GDM1 (cell line): ENCODE measurements at regions not wholly inside any gene's neighbourhood (a gene's known extent, or its start where the extent isn't known, plus 50 kb on each side); places are given as distances from the start of the nearest gene placed in this dataset.
"Not testable (repeated sequence)": the region's sequence is repeated elsewhere in the genome, so short reads cannot be mapped to it uniquely, and the experiment has no call there.

Experiments
- DNase-seq: peaks from one replicate; lab custom pipeline; 2025; lab: John Stamatoyannopoulos, UW

- DNase-seq, result no peak
Observed at GRCh38 chr5:63111891-63112290, 533.3 kb downstream of the LRRC70 start.

DNA sequence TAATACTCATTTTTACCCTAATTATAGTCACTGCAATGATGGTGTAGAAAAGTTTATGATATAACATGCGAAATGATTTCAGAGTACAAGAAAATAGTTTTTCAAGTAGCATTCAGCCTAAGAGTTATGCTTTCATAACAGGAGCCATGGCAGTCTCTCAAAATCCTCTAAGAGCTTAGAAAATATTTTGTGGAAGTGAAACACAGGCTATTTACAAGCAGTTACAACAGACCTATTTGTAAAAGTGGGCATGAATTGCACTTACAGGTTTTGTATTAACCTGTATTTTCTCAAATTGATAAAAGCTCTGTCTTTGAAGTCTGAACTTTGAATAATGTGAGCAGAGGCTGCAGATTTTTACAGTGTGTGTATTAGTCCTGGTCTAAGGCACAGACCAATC lies 523.3 kb downstream of the LRRC70 start:
- DNase-seq, result no peak

- DNase-seq, result no peak
Observed at GRCh38 chr5:63097286-63097685, 518.7 kb downstream of the LRRC70 start.

DNA sequence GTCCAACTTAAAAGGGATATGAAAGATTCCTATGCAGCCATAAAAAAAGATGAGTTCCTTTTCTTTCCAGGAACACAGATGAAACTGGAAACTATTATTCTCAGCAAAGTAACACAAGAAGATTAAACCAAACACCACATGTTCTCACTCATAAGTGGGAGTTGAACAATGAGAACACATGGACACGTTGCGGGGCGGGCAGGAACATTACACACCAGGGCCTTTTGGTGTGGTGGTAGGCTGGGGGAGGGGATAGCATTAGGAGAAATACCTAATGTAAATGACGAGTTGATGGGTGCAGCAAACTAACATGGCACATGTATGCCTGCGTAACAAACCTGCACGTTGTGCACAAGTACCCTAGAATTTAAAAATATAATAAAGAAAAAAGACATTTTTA lies 516.1 kb downstream of the LRRC70 start:
- no peak for DNase-seq

- no peak for DNase-seq
Observed at GRCh38 chr5:63089147-63089546, 510.5 kb downstream of the LRRC70 start.

DNA sequence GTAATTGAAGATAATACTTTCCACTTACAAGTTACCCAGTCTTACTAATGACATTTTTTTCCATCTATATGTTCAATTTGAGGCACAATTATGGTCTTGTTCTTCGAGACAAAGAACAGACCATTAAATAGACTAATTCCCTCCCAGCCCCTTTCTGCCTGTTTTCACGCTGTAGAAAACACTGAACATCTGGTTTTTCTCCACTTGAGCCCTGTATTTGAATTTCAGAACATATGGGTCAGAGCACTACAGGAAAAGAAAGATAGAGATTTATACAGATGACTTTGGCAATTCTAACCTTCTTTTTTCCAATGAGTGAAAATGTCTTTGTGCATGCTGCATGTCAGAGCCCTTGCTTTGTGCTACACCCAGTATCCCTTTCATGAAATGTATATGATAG lies 506.9 kb downstream of the LRRC70 start:
- no peak for DNase-seq

DNA sequence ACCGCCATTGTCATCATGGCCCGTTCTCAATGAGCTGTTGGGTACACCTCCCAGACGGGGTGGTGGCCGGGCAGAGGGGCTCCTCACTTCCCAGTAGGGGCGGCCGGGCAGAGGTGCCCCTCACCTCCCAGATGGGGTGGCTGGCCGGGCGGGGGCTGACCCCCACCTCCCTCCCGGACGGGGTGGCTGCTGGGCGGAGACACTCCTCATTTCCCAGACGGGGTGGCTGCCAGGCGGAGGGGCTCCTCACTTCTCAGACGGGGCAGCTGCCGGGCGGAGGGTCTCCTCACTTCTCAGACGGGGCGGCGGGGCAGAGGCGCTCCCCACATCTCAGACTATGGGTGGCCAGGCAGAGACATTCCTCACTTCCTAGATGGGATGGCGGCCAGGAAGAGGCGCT lies 505.1 kb downstream of the LRRC70 start:
- DNase-seq, result not testable (repeated sequence)

DNA sequence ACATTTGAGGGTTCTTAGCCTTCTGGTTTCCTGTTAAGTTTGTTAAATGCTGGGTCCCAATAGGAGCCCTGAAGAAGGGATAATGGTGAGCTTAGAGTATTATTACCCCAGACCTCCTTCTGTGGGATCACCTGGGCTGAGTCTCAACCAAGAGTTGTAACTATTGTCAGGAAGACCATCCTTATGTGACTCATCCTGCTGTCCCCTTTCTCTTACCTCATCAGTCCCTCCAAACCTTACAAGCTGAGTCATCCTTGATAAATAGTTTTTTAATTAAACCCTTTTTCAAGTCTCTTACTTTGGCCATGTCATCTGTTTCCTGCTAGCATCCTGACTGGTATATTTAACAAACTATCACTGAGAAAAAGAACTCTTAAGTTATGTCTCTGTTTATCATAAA lies 502.8 kb downstream of the LRRC70 start:
- DNase-seq, result no peak

DNA sequence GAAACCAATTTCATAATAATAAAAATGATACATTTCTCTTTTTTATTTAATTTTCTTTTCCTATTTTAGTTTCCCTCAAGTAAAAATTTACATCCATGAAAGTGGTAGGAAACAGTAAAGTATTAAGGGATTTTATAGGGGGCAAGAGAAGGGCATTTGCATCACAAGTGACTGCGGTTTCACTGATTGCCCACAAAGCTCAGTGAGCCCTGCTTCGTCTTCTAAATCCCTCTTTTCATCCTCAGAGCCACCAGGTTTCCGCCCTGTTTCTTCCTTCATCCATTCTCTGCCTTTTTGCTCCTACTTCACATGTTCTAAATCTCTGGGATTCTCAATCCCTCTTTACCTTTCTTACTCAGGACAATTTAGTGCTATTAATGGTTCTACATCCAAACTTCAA lies 491.4 kb downstream of the LRRC70 start:
- DNase-seq, result no peak

DNA sequence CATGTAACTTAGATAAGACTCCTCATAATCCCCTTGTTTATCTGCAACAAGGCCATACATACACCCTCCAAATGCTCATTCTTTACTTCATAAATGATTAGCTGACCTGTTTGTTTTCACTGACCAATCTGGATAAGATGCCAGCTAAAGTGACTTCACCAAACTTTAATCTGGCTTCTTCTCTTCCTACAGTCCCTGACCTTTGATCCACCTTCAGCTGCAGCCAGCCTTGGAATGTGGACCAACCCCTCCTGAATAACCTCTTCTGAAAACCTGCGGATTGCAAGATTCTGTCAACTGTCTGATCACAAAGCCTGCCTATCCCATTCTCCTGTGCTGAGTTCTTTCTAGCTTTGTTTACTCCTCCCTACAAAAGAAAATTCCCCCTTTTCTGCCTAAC lies 476.8 kb downstream of the LRRC70 start:
- DNase-seq, result no peak

DNA sequence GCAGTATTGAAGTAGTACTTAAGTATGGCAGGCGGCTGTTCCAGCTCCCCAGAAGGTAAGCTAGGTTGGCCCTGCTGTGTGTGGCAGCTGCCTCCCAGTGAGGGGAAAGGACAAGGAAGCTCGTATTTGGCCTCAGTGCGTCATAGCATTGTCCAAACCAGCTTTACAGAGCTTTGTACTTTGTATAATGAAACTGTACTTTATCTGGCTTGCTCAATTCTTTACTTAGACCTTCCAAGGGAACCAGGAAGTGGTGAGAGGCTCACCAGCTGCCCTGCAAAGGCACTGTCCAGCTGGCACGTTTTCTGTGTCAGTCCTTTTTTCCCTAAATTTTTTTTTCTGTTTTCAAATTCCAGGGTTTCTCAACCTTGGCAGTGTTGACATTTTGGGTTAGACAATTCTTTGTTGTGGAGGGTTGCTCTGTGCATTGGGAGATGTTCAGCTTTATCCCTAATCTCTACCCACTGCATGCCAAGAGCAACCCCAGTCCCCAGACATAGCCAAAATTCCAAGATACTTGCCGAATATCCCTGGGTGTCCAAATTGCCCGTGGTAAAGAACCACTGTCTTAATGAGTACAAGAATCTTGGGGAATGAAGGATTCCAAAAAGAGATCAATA lies 474.5 kb downstream of the LRRC70 start:
- DNase-seq, result no peak

DNA sequence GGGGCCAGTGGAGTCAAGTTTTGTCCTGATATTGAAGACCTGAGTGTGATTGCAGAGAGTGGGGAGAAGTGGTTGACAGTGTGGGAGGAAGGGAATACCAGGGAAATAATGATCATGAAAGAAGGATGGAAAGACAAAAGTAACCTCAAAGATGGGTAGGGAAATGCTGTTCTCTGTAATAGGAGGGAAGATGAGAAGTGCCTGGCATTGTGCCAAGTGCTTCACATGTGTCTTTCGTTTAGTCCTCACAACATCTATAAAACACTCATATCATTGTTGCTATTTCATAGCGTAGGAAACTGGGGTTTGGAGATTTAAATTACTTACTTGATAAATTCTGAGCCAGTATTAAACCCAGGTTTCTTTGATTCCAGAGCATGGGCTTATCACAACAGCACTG lies 472.3 kb downstream of the LRRC70 start:
- no peak for DNase-seq

DNA sequence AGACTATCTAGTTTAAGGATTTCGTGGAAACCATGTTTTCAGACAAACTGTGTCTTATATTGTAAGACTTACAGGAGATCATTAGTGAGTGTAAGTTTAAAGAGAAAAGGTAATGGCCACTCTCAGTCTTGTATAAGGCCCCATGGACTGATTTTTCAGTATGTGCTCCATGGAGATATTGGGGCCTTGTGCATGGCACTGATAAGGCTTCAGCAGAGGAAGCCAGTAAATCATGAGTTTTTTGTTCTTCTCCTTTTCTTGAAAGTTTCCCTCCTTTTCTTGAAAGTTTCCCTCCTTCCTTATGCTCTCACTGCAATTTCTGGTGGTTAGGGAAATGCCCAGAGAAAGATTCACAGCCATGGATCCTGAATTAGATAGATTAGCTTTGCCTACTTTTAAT lies 471.3 kb downstream of the LRRC70 start:
- no peak for DNase-seq

- DNase-seq, result no peak
Observed at GRCh38 chr5:63043792-63044191, 465.2 kb downstream of the LRRC70 start.

DNA sequence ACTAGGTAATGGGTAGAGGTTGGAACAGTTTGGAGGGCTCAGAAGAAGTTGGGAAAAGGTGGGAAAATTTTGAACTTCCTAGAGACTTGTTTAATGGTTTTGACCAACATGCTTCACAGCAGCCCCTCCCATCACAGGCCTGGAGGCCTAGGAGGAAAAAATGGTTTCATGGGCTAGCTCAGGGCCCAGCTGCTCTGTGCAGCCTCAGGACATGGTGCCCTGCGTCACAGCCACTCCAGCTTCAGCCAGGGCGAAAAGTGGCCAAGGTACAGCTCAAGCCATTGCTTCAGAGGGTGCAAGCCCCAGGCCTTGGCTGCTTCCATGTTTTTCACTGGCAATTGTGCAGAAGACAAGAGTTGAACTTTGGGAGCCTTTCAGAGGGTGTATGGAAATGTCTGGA lies 453.7 kb downstream of the LRRC70 start:
- DNase-seq, result no peak

- DNase-seq, result no peak
Observed at GRCh38 chr5:63029891-63030290, 451.3 kb downstream of the LRRC70 start.

- no peak for DNase-seq
Observed at GRCh38 chr5:63025679-63026078, 447.1 kb downstream of the LRRC70 start.

GRCh38 chr5:63022403-63022802 lies 443.8 kb downstream of the LRRC70 start:
- no peak for DNase-seq

DNA sequence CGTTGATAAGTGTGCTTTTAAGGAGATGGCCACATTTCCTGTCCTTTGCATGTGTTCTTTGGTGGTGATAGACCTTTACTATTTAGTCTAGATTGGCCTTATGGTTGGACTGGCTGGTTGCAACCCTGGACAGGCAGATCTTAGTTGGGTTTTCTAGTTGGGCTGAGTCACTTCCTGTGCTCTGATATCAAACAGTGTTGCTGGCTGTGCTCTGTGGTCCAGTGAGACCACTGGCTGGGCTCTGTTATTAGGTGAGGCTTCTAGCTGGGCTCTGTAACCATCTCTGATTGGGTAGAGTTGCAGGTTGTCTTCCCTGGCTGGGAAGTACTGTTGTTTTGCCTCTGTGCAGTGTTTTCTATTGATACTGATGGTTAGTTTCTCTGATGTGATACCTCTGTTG lies 432.5 kb downstream of the LRRC70 start:
- no peak for DNase-seq

DNA sequence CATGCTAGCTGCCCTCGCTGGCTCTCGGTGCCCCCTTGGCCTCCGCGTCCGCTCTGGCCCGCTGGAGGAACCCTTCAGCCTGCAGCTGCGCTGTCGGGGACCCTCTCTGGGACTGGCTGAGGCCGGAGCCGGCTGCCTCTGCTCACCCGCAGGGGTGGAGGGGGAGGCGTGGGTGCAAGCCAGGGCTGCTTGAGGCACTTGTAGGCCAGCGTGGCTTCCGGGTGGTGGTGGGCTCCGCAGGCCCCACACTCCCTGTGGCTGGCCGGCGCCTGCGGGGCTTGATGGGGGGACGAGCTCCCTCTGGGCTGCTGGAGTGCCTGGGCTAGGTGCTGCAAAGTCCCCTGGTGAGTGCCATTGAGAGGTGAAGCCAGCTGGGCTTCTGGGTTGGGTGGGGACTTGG lies 429.6 kb downstream of the LRRC70 start:
- DNase-seq, result no peak

DNA sequence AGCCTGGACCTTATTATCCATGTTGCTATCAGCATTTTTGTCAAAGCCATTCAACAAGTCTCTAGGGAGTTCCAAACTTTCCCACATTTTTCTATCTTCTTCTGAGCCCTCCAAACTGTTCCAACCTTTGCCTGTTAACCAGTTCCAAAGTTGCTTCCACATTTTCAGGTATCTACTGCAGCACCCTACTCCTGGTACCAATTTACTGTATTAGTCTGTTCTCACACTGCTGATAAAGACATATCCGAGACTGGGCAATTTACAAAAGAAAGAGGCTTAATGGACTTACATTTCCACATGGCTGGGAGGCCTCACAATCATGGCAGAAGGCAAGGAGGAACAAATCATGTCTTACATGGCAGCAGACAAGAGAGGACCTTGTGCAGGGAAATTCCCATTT lies 416.2 kb downstream of the LRRC70 start:
- DNase-seq, result not testable (repeated sequence)

DNA sequence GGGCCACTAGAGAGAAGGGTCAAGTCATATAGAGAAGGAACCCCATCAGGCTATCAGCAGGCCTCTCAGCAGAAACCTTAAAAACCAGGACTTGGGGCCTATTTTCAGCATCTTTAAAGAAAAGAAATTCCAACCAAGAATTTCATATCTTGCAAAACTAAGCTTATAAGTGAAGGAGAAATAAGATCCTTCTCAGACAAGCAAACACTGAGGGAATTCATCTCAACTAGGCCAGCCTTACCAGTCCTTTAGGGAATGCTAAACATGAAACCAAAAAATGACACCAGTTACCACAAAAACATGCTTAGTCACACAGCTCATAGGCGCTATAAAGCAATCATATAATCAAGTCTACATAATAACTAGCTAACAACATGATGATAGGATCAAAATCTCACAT lies 407.1 kb downstream of the LRRC70 start:
- no peak for DNase-seq

DNA sequence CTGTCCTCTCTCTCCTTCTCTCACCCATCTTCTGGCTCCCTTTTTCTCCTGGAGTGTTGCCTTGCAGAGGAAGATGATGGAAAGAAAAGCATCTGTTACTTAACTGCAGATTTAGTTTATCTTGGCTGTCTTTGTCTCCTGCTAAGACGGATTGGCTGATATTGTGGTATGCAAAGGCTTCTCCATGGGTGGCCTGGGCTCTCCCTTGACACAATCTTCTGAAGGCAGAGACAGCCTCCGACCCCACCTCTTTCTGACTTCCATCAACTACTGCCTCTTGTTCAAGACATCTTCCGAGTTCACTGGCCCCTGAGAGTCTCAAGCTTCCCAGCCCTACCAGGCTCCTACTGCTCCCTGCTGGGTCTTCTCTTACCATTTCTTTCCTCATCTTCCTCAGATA lies 403.7 kb downstream of the LRRC70 start:
- no peak for DNase-seq

DNA sequence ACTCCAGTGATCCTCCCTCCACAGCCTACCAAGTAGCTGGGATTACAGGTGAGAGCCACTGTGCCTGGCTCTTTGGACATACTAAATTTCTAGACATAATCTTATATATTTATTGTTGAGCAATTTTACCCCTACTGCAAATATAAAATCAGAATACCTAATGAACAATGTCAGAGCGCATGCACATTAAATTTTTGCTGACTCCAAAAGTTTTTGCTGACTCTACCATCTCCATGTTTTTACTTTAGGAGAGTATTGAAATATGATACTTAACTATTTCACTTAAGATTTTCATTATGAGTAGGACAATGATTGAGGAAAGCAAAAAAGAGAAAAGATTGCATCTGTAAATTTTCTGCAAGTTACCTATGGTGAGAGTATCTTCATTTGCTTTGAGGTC lies 402.3 kb downstream of the LRRC70 start:
- no peak for DNase-seq

- DNase-seq, result no peak
Observed at GRCh38 chr5:62979472-62979871, 400.9 kb downstream of the LRRC70 start.
